Bronchial epithelial cell (primary cell): ENCODE measurements at regions not wholly inside any gene's neighbourhood (a gene's known extent, or its start where the extent isn't known, plus 50 kb on each side); places are given as distances from the start of the nearest gene placed in this dataset.
A peak's percentile ranks its signal among the peaks of the same experiment; 100 is the strongest.

ENCODE experiments used
- DNase-seq: peaks from one replicate; pipeline ENCODE4 v3.0.0-alpha.2; 2010; ENCODE audit warnings: low read depth
- FAIRE-seq: peaks from 2 replicates; lab custom pipeline; 2011; peaks lifted over from hg19 to GRCh38; lab: Jason Lieb, UNC
- H3K27me3 ChIP-seq: 2 replicates; pipeline ENCODE4 v1.5.1; 2011; ENCODE audit warnings: low read length; ENCODE audit not compliant: control insufficient read depth, insufficient read depth
- H3K36me3 ChIP-seq: 2 replicates; pipeline ENCODE4 v1.5.1; 2011; ENCODE audit warnings: low read length; ENCODE audit not compliant: control insufficient read depth, insufficient read depth
- H3K4me3 ChIP-seq: 2 replicates; pipeline ENCODE4 v1.5.1; 2011; ENCODE audit warnings: mild to moderate bottlenecking, low read depth, low read length, control low read depth
- CTCF ChIP-seq: IDR thresholded peaks from 2 replicates; pipeline ENCODE4 v1.5.1; 2011; ENCODE audit warnings: mild to moderate bottlenecking, moderate library complexity, low read length, control low read depth, inconsistent platforms; ENCODE audit not compliant: insufficient read depth, severe bottlenecking

- Histone ChIP-seq H3K36me3 (no peaks in the 10 kb centered on the region), H3K4me3 (no peak overlapping the region), H3K27me3 (no peaks in the 10 kb centered on the region)
- no peak for TF ChIP-seq CTCF
- DNase-seq (no peak), FAIRE-seq (no peak)
These were observed 237.5 kb downstream of the DSEL start for GRCh38 chr18:67278984-67279383.

DNA sequence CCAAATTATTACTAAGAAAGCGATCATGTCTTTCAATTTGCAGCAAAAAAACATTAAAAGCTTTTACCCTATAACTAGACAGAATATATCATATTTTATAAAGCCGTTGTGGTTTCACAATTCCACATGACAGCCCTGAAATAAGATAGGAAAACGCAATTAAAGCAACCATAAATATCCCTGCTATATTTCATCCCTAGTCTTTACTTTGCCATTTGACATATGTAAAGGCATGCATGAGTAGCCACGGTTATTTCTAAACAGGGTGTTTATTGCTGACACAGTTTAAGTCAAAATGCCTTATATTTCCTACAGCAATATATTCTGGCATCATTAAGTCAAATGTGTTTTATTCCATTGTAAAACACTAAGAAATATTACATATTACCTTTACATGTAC, 239.9 kb downstream of the DSEL start:
- Histone ChIP-seq H3K4me3 (no peak overlapping the region), H3K36me3 (no peaks in the 10 kb centered on the region), H3K27me3 (no peaks in the 10 kb centered on the region)
- no peak for DNase-seq
- FAIRE-seq: no peak
- TF ChIP-seq CTCF: no peak

GRCh38 chr18:67273288-67273687, 243.2 kb downstream of the DSEL start:
- no peak for DNase-seq
- no peak for FAIRE-seq
- Histone ChIP-seq H3K27me3 (no peaks in the 10 kb centered on the region), H3K36me3 (no peaks in the 10 kb centered on the region), H3K4me3 (no peak overlapping the region)
- no peak for TF ChIP-seq CTCF

GRCh38 chr18:67269206-67269605, 247.3 kb downstream of the DSEL start:
- TF ChIP-seq CTCF: no peak
- no peak overlapping the region for H3K4me3 ChIP-seq
- DNase-seq (no peak), FAIRE-seq (no peak)
- H3K36me3 ChIP-seq: no peaks in the 10 kb centered on the region
- H3K27me3 ChIP-seq: no peaks in the 10 kb centered on the region

DNA sequence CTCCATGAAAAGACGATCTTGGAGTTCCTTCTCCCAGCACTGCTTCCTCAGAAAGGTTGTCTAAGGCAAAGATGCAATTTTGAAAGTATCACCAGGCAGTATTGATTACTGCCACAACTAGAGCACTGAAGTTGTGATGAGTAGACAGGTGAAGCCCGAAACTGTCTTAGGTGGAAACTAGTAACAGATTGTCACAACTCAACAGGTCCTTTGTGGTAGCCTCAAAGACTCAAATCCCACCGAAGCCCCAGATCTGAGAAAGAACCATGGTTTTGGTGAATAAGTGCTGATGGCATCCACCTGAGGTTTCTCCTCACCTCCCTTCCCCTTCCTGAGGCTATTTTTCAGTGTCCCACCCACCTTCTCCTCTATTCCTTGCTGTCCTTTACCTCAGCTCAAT, 248.0 kb downstream of the DSEL start:
- Histone ChIP-seq H3K27me3 (no peaks in the 10 kb centered on the region), H3K36me3 (no peaks in the 10 kb centered on the region), H3K4me3 (no peak overlapping the region)
- no peak for TF ChIP-seq CTCF
- FAIRE-seq (peak; percentile 43), DNase-seq (no peak)
